Upper lobe of right lung (tissue), 1 donor: ENCODE measurements at regions not wholly inside any gene's neighbourhood (a gene's known extent, or its start where the extent isn't known, plus 50 kb on each side); places are given as distances from the start of the nearest gene placed in this dataset.

Experiments
- ATAC-seq: fragments of 200-7000 bp; cut with Tn5 transposase; one replicate; pipeline ENCODE4 v1.9.1; 2020; ENCODE audit warnings: mild to moderate bottlenecking, moderate library complexity
- DNase-seq: peaks from one replicate; pipeline ENCODE4 v3.0.0-alpha.2; 2020
- H3K27ac ChIP-seq: fragments of 200-600 bp; one replicate; pipeline ENCODE4 v1.8.0; 2022
- H3K27me3 ChIP-seq: fragments of 200-600 bp; one replicate; pipeline ENCODE4 v1.8.0; 2022; ENCODE audit warnings: mild to moderate bottlenecking
- H3K36me3 ChIP-seq: fragments of 200-600 bp; one replicate; pipeline ENCODE4 v1.8.0; 2022
- H3K4me1 ChIP-seq: fragments of 200-600 bp; one replicate; pipeline ENCODE4 v1.8.0; 2022
- H3K4me3 ChIP-seq: fragments of 200-600 bp; one replicate; pipeline ENCODE4 v1.8.0; 2022; ENCODE audit warnings: mild to moderate bottlenecking
- H3K9me3 ChIP-seq: fragments of 200-600 bp; one replicate; pipeline ENCODE4 v1.8.0; 2022
- CTCF ChIP-seq: fragments of 200-600 bp; IDR thresholded peaks from one replicate; pipeline ENCODE4 v1.8.0; 2022; ENCODE audit warnings: antibody characterized with exemption
- intact Hi-C: fragments of 100-400 bp; cut with DNase I; formaldehyde crosslinking; loops from one replicate; pipeline ENCODE4 v1.11.0; 2022
- donor health status: DM: no; HTN: yes; CAD: no; lungs with severe emphysema.

GRCh38 chr10:30233186-30233959, 115.7 kb downstream of the MTPAP start:
- ATAC-seq (no peak), DNase-seq (no peak)
- intact Hi-C loops: loop anchor here (10.0 kb wide), 1 partner anchor 229 kb away; no protein-coding TSS in a partner anchor
- Histone ChIP-seq H3K4me1 (no peaks in the 10 kb centered on the region), H3K9me3 (no peaks in the 10 kb centered on the region), H3K27ac (no peak overlapping the region), H3K4me3 (no peak overlapping the region), H3K36me3 (no peaks in the 10 kb centered on the region), H3K27me3 (no peaks in the 10 kb centered on the region)
- TF ChIP-seq CTCF: no peak

- TF ChIP-seq CTCF: no peak
- no peak overlapping the region for H3K4me3 ChIP-seq
- DNase-seq (no peak), ATAC-seq (no peak)
- H3K4me1 ChIP-seq: no peaks in the 10 kb centered on the region
- no peak overlapping the region for H3K27ac ChIP-seq
- no peaks in the 10 kb centered on the region for H3K36me3 ChIP-seq
- H3K9me3 ChIP-seq: no peaks in the 10 kb centered on the region
- intact Hi-C loops: loop anchor here (10.0 kb wide), 1 partner anchor 227 kb away; no protein-coding TSS in a partner anchor
- H3K27me3 ChIP-seq: no peaks in the 10 kb centered on the region
Measured at GRCh38 chr10:30231709-30232108, 117.4 kb downstream of the MTPAP start.

- Histone ChIP-seq H3K27ac (no peak overlapping the region), H3K4me3 (no peak overlapping the region), H3K36me3 (no peaks in the 10 kb centered on the region), H3K9me3 (no peaks in the 10 kb centered on the region), H3K27me3 (no peaks in the 10 kb centered on the region), H3K4me1 (no peaks in the 10 kb centered on the region)
- DNase-seq (no peak), ATAC-seq (no peak)
- TF ChIP-seq CTCF: no peak
- intact Hi-C loops: loop anchor here (10.0 kb wide), 1 partner anchor 226 kb away; no protein-coding TSS in a partner anchor
Measured at GRCh38 chr10:30231071-30231652, 117.9 kb downstream of the MTPAP start.

GRCh38 chr10:30229536-30229935, 119.5 kb downstream of the MTPAP start:
- H3K4me1 ChIP-seq: no peaks in the 10 kb centered on the region
- H3K27ac ChIP-seq: no peak overlapping the region
- no peaks in the 10 kb centered on the region for H3K36me3 ChIP-seq
- no peaks in the 10 kb centered on the region for H3K27me3 ChIP-seq
- ATAC-seq (no peak), DNase-seq (no peak)
- no peak for TF ChIP-seq CTCF
- no peak overlapping the region for H3K4me3 ChIP-seq
- intact Hi-C loops: no loop called here
- no peaks in the 10 kb centered on the region for H3K9me3 ChIP-seq

- Histone ChIP-seq H3K9me3 (no peaks in the 10 kb centered on the region), H3K4me3 (no peak overlapping the region), H3K27ac (no peak overlapping the region), H3K4me1 (no peaks in the 10 kb centered on the region), H3K27me3 (no peaks in the 10 kb centered on the region), H3K36me3 (no peaks in the 10 kb centered on the region)
- TF ChIP-seq CTCF: no peak
- ATAC-seq (no peak), DNase-seq (no peak)
- intact Hi-C loops: no loop called here
Measured at GRCh38 chr10:30228417-30229036, 120.6 kb downstream of the MTPAP start.
